Lower leg skin (tissue), 3 donors: ENCODE measurements at regions not wholly inside any gene's neighbourhood (a gene's known extent, or its start where the extent isn't known, plus 50 kb on each side); places are given as distances from the start of the nearest gene placed in this dataset.

ENCODE experiments used
- CTCF ChIP-seq, 3 donors: fragments of 450-650 bp; IDR thresholded peaks; one replicate each; pipeline ENCODE4 v1.5.1; 2016; ENCODE audit warnings: antibody characterized with exemption in 3 of 3, mild to moderate bottlenecking in 3 of 3, moderate library complexity in 2 of 3
- POLR2A ChIP-seq, 2 donors: fragments of 450-650 bp; IDR thresholded peaks; one replicate each; pipeline ENCODE4 v1.6.1; 2016 to 2017; ENCODE audit warnings: antibody characterized with exemption in 2 of 2, mild to moderate bottlenecking in 1 of 2, moderate library complexity in 1 of 2

GRCh38 chr1:239287296-239287695, 99.1 kb upstream of the CHRM3 start:
- TF ChIP-seq CTCF (IDR thresholded peaks at IDR 0.05): no peak
- TF ChIP-seq POLR2A (IDR thresholded peaks at IDR 0.05): no peak
